HepG2 (cell line): ENCODE measurements at regions not wholly inside any gene's neighbourhood (a gene's known extent, or its start where the extent isn't known, plus 50 kb on each side); places are given as distances from the start of the nearest gene placed in this dataset.
"Not testable (repeated sequence)": the region's sequence is repeated elsewhere in the genome, so short reads cannot be mapped to it uniquely, and the experiment has no call there.

Experiments used
- ATAC-seq: fragments of 200-7000 bp; cut with Tn5 transposase; 3 replicates; pipeline ENCODE4 v1.9.1; 2020; ENCODE audit warnings: mild to moderate bottlenecking, moderate library complexity
- BruUV-seq: library from RNA; stranded (reverse); fragments of 400-500 nt; replicated peaks from 2 replicates; lab custom pipeline; 2021; lab: Mats Ljungman, UMichigan
- CTCF ChIA-PET: fragments of 300-600 bp; formaldehyde crosslinking; extraction: SDS; loops from one replicate; lab custom pipeline; 2021; ENCODE audit warnings: low total read pairs, inconsistent platforms, low intra/inter-chr PET ratio; lab: Yijun Ruan, JAX
- POLR2A ChIA-PET: fragments of 350-600 bp; sonication (Branson Sonifier 250); formaldehyde crosslinking; loops from one replicate; lab custom pipeline; 2020; ENCODE audit warnings: antibody characterized with exemption, inconsistent platforms; lab: Yijun Ruan, JAX
- DNase-seq: peaks from one replicate; pipeline ENCODE4 v3.0.0-alpha.2; 2015; ENCODE audit warnings: low spot score
- FAIRE-seq: peaks from 3 replicates; lab custom pipeline; 2011; peaks lifted over from hg19 to GRCh38; lab: Jason Lieb, UNC
- H2AFZ ChIP-seq: one replicate; pipeline ENCODE4 v1.6.1; 2011; ENCODE audit warnings: low read length, inconsistent platforms
- H3K27ac ChIP-seq: fragments of 300-600 bp; 3 replicates; pipeline ENCODE4 v1.8.0; 2011; ENCODE audit warnings: mixed run types, mild to moderate bottlenecking, mixed read lengths, low read length, inconsistent platforms; ENCODE audit not compliant: insufficient read depth; ENCODE audit errors: extremely low read length
- H3K27me3 ChIP-seq, 2 experiments: fragments of 200-600 bp in 1 of 2; 2 replicates in 1 of 2; 3 replicates in 1 of 2; pipeline versions ENCODE4 v1.6.0 to v1.8.0; 2011; ENCODE audit warnings: low read length in 2 of 2, mild to moderate bottlenecking in 2 of 2, moderate library complexity in 2 of 2, inconsistent platforms in 1 of 2; ENCODE audit not compliant: insufficient read depth in 2 of 2, control insufficient read depth in 1 of 2
- H3K36me3 ChIP-seq, 2 experiments: fragments of 200-600 bp in 1 of 2; replicated peaks in 1 of 2; 2 replicates in 1 of 2; 3 replicates in 1 of 2; pipeline versions ENCODE4 v1.5.1 to v1.8.0; 2011; ENCODE audit warnings: low read length in 2 of 2, inconsistent platforms in 1 of 2; ENCODE audit not compliant: insufficient read depth in 2 of 2, control insufficient read depth in 1 of 2
- H3K4me1 ChIP-seq: 2 replicates; pipeline ENCODE4 v1.5.1; 2012; ENCODE audit warnings: low read length, inconsistent platforms; ENCODE audit not compliant: insufficient read depth
- H3K4me2 ChIP-seq: 2 replicates; pipeline ENCODE4 v1.6.0; 2011; ENCODE audit warnings: low read depth, low read length, inconsistent platforms
- H3K4me3 ChIP-seq, 3 experiments: fragments of 200-600 bp in 1 of 3; sonication (generic), shearing (Covaris generic) in 1 of 3; replicated peaks in 1 of 3; 2 replicates each; pipeline ENCODE4 v1.5.1; 2011 to 2016; ENCODE audit warnings: low read length in 3 of 3, inconsistent platforms in 2 of 3, low read depth in 2 of 3, mild to moderate bottlenecking in 2 of 3, control low read depth in 1 of 3, mixed read lengths in 1 of 3; ENCODE audit not compliant: insufficient read depth in 1 of 3
- H3K79me2 ChIP-seq: one replicate; pipeline ENCODE4 v1.6.1; 2011; ENCODE audit warnings: low read length, inconsistent platforms; ENCODE audit not compliant: insufficient read depth
- H3K9ac ChIP-seq: 2 replicates; pipeline ENCODE4 v1.6.0; 2011; ENCODE audit warnings: mild to moderate bottlenecking, low read depth, low read length, inconsistent platforms; ENCODE audit not compliant: insufficient read depth
- H3K9me3 ChIP-seq: 2 replicates; pipeline ENCODE4 v1.5.1; 2012; ENCODE audit warnings: mild to moderate bottlenecking, low read length
- H4K20me1 ChIP-seq: 2 replicates; pipeline ENCODE4 v1.6.0; 2011; ENCODE audit warnings: inconsistent platforms, mild to moderate bottlenecking, low read length, moderate library complexity; ENCODE audit not compliant: insufficient read depth
- BRCA1 ChIP-seq: sonication (generic); formaldehyde crosslinking; IDR thresholded peaks from 2 replicates; pipeline ENCODE4 v1.4.0; 2020; ENCODE audit warnings: missing genetic modification reagents
- BRD4 ChIP-seq: sonication (generic); formaldehyde crosslinking; IDR thresholded peaks from 2 replicates; pipeline ENCODE4 v1.4.0; 2020; ENCODE audit warnings: missing genetic modification reagents
- DPF2 ChIP-seq: sonication (generic); formaldehyde crosslinking; IDR thresholded peaks from 2 replicates; pipeline ENCODE4 v1.4.0; 2020; ENCODE audit warnings: mild to moderate bottlenecking, low read depth, missing genetic modification reagents, borderline replicate concordance
- HNRNPL ChIP-seq: fragments of 200-400 bp; formaldehyde crosslinking; IDR thresholded peaks from 2 replicates; pipeline ENCODE4 v1.6.1; 2017; ENCODE audit warnings: mild to moderate bottlenecking, low read depth, low read length
- HNRNPLL ChIP-seq: fragments of 200-400 bp; formaldehyde crosslinking; IDR thresholded peaks from 2 replicates; pipeline ENCODE4 v1.6.1; 2017; ENCODE audit warnings: mild to moderate bottlenecking, low read depth, low read length; ENCODE audit not compliant: poor library complexity, severe bottlenecking
- HOMEZ ChIP-seq: IDR thresholded peaks from 2 replicates; pipeline ENCODE4 v1.6.1; 2016; ENCODE audit warnings: low read depth
- NR2F1 ChIP-seq, 2 experiments: fragments of 450-650 bp in 1 of 2; formaldehyde crosslinking in 1 of 2; IDR thresholded peaks; 2 replicates each; pipeline versions ENCODE4 v1.5.0 to v1.6.1; 2016 to 2020; ENCODE audit warnings: mild to moderate bottlenecking in 1 of 2, missing compliant biosample characterization in 1 of 2, missing genetic modification reagents in 1 of 2, moderate library complexity in 1 of 2
- PATZ1 ChIP-seq: sonication (generic); formaldehyde crosslinking; IDR thresholded peaks from 2 replicates; pipeline ENCODE4 v1.4.0; 2020; ENCODE audit warnings: missing genetic modification reagents
- SMARCE1 ChIP-seq: fragments of 450-650 bp; IDR thresholded peaks from 2 replicates; pipeline ENCODE4 v1.6.1; 2017; ENCODE audit warnings: borderline replicate concordance
- ZBTB3 ChIP-seq: sonication (generic); formaldehyde crosslinking; IDR thresholded peaks from 2 replicates; pipeline ENCODE4 v1.4.0; 2020; ENCODE audit warnings: low read depth, mild to moderate bottlenecking, moderate library complexity, missing genetic modification reagents, borderline replicate concordance
- ZNF232 ChIP-seq: sonication (generic); formaldehyde crosslinking; IDR thresholded peaks from 2 replicates; pipeline ENCODE4 v1.4.0; 2020; ENCODE audit warnings: missing genetic modification reagents, borderline replicate concordance
- ZNF30 ChIP-seq: sonication (generic); formaldehyde crosslinking; IDR thresholded peaks from 2 replicates; pipeline ENCODE4 v1.5.0; 2020; ENCODE audit warnings: mild to moderate bottlenecking, missing genetic modification reagents
- WGBS: methylation state at CpG from one replicate; pipeline ENCODE4 v1.1.6; 2017; ENCODE audit warnings: low lambda C conversion rate; 5-methylcytosine and 5-hydroxymethylcytosine counted together
- in situ Hi-C: cut with HindIII; loops from 2 replicates; pipeline ENCODE4 v1.10.0; 2017; ENCODE audit warnings: low pct_unique_long_range_greater_than_20kb; ENCODE audit not compliant: extremely low pct_ligation_motif_present
- intact Hi-C: fragments of 100-400 bp; cut with micrococcal nuclease; formaldehyde crosslinking; loops from one replicate; pipeline ENCODE4 v1.10.0; 2022; ENCODE audit not compliant: unreplicated experiment
- TF ChIP-seq, protein P1 (sequence below): sonication (generic); formaldehyde crosslinking; IDR thresholded peaks from 2 replicates; pipeline ENCODE4 v1.4.0; 2020; ENCODE audit warnings: missing genetic modification reagents; ENCODE audit errors: not compliant biosample characterization
- TF ChIP-seq, protein P2 (sequence below): sonication (generic); formaldehyde crosslinking; IDR thresholded peaks from 2 replicates; pipeline ENCODE4 v1.8.1; 2022; ENCODE audit warnings: mild to moderate bottlenecking, missing genetic modification reagents

GRCh38 chr2:212715411-212715810 lies 176.8 kb upstream of the ERBB4 start:
- H3K79me2 ChIP-seq, ATAC-seq, POLR2A ChIA-PET, H3K36me3 ChIP-seq, H4K20me1 ChIP-seq, BruUV-seq, in situ Hi-C loops, H2AFZ ChIP-seq, DNase-seq, H3K27me3 ChIP-seq, CTCF ChIA-PET, H3K9ac ChIP-seq, H3K4me3 ChIP-seq, FAIRE-seq, H3K9me3 ChIP-seq, intact Hi-C loops, H3K4me1 ChIP-seq, H3K4me2 ChIP-seq, H3K27ac ChIP-seq: not testable (repeated sequence)
- 0% methylated on average over 1 of the region's 1 CpG for WGBS

GRCh38 chr2:212713681-212714080 lies 175.1 kb upstream of the ERBB4 start:
- no peak for TF ChIP-seq SMARCE1
- no peak for TF ChIP-seq BRCA1 (CRISPR knock-in tag)
- TF ChIP-seq ZNF232 (CRISPR knock-in tag), result no peak
- no peak for TF ChIP-seq HNRNPLL
- no peak for TF ChIP-seq NR2F1 (CRISPR knock-in tag; IDR thresholded peaks at IDR 0.05)
- TF ChIP-seq ZNF30 (CRISPR knock-in tag), result no peak
- TF ChIP-seq HNRNPL, result no peak
- TF ChIP-seq BRD4, result no peak
- TF ChIP-seq PATZ1 (CRISPR knock-in tag), result no peak
- TF ChIP-seq, protein P1, sequence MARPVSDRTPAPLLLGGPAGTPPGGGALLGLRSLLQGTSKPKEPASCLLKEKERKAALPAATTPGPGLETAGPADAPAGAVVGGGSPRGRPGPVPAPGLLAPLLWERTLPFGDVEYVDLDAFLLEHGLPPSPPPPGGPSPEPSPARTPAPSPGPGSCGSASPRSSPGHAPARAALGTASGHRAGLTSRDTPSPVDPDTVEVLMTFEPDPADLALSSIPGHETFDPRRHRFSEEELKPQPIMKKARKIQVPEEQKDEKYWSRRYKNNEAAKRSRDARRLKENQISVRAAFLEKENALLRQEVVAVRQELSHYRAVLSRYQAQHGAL (CRISPR knock-in tag), result no peak
- TF ChIP-seq ZBTB3 (CRISPR knock-in tag), result no peak
- TF ChIP-seq, protein P2, sequence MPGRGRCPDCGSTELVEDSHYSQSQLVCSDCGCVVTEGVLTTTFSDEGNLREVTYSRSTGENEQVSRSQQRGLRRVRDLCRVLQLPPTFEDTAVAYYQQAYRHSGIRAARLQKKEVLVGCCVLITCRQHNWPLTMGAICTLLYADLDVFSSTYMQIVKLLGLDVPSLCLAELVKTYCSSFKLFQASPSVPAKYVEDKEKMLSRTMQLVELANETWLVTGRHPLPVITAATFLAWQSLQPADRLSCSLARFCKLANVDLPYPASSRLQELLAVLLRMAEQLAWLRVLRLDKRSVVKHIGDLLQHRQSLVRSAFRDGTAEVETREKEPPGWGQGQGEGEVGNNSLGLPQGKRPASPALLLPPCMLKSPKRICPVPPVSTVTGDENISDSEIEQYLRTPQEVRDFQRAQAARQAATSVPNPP (CRISPR knock-in tag), result no peak
- TF ChIP-seq HOMEZ (CRISPR knock-in tag), result no peak
- no peak for TF ChIP-seq DPF2 (CRISPR knock-in tag)
- H3K9ac ChIP-seq, result no peak overlapping the region
- H3K27me3 ChIP-seq, result no peaks in the 10 kb centered on the region
- no peaks in the 10 kb centered on the region for H3K79me2 ChIP-seq
- intact Hi-C loops (no loop called here), in situ Hi-C loops (no loop called here)
- POLR2A ChIA-PET, result no interaction called here
- 2% methylated on average over 1 of the region's 1 CpG for WGBS
- no peak overlapping the region for H3K4me2 ChIP-seq
- FAIRE-seq (no peak), DNase-seq (no peak), ATAC-seq (no peak)
- CTCF ChIA-PET, result no interaction called here
- no peak overlapping the region for H3K4me3 ChIP-seq
- H4K20me1 ChIP-seq, result no peaks in the 10 kb centered on the region
- no TSS peak for BruUV-seq
- no peaks in the 10 kb centered on the region for H3K9me3 ChIP-seq
- no peaks in the 10 kb centered on the region for H3K4me1 ChIP-seq
- no peak overlapping the region for H2AFZ ChIP-seq
- no peaks in the 10 kb centered on the region for H3K36me3 ChIP-seq
- no peak overlapping the region for H3K27ac ChIP-seq
